HL-60 (cell line): ENCODE measurements at regions not wholly inside any gene's neighbourhood (a gene's known extent, or its start where the extent isn't known, plus 50 kb on each side); places are given as distances from the start of the nearest gene placed in this dataset.

ENCODE experiments used
- CTCF ChIP-seq: IDR thresholded peaks from one replicate; pipeline ENCODE4 v1.5.1; 2011; ENCODE audit warnings: low read length, control low read depth, inconsistent platforms; ENCODE audit not compliant: insufficient read depth
- GABPA ChIP-seq: IDR thresholded peaks from 2 replicates; pipeline ENCODE4 v1.6.1; 2012; ENCODE audit warnings: low read depth

GRCh38 chr4:63393544-63393943 is 1015.7 kb downstream of the TECRL start:
- TF ChIP-seq CTCF, result no peak
- no peak for TF ChIP-seq GABPA
